DMS79 (cell line): ENCODE measurements at regions not wholly inside any gene's neighbourhood (a gene's known extent, or its start where the extent isn't known, plus 50 kb on each side); places are given as distances from the start of the nearest gene placed in this dataset.
A peak's percentile ranks its signal among the peaks of the same experiment; 100 is the strongest.

Source experiments
- DNase-seq: peaks from one replicate; lab custom pipeline; 2025; lab: John Stamatoyannopoulos, UW

GRCh38 chr3:94179059-94179458 lies 116.2 kb downstream of the NSUN3 start:
- peak; percentile 32 for DNase-seq

GRCh38 chr3:94183551-94183950 lies 120.7 kb downstream of the NSUN3 start:
- no peak for DNase-seq

- no peak for DNase-seq
Observed at GRCh38 chr3:94184781-94185180, 121.9 kb downstream of the NSUN3 start.

GRCh38 chr3:94185753-94186152 lies 122.9 kb downstream of the NSUN3 start:
- no peak for DNase-seq

- no peak for DNase-seq
Observed at GRCh38 chr3:94187697-94188096, 124.8 kb downstream of the NSUN3 start.

- no peak for DNase-seq
Observed at GRCh38 chr3:94195381-94195780, 132.5 kb downstream of the NSUN3 start.

GRCh38 chr3:94206291-94206690 lies 143.4 kb downstream of the NSUN3 start:
- DNase-seq, result no peak

GRCh38 chr3:94210256-94210655 lies 147.4 kb downstream of the NSUN3 start:
- DNase-seq, result no peak

GRCh38 chr3:94217406-94217805 lies 154.5 kb downstream of the NSUN3 start:
- no peak for DNase-seq

- DNase-seq, result no peak
Observed at GRCh38 chr3:94220426-94220825, 157.6 kb downstream of the NSUN3 start.

- no peak for DNase-seq
Observed at GRCh38 chr3:94221829-94222228, 159.0 kb downstream of the NSUN3 start.

- DNase-seq, result no peak
Observed at GRCh38 chr3:94225148-94225865, 162.4 kb downstream of the NSUN3 start.

- DNase-seq, result no peak
Observed at GRCh38 chr3:94226078-94226477, 163.2 kb downstream of the NSUN3 start.

GRCh38 chr3:94232921-94233320 lies 170.1 kb downstream of the NSUN3 start:
- DNase-seq, result no peak

GRCh38 chr3:94234177-94234788 lies 171.4 kb downstream of the NSUN3 start:
- DNase-seq, result no peak

- DNase-seq, result no peak
Observed at GRCh38 chr3:94241986-94242385, 179.1 kb downstream of the NSUN3 start.

GRCh38 chr3:94246171-94246570 lies 183.3 kb downstream of the NSUN3 start:
- no peak for DNase-seq

GRCh38 chr3:94248042-94248441 lies 185.2 kb downstream of the NSUN3 start:
- no peak for DNase-seq

- DNase-seq, result no peak
Observed at GRCh38 chr3:94249491-94250079, 186.7 kb downstream of the NSUN3 start.

GRCh38 chr3:94251566-94251965 lies 188.7 kb downstream of the NSUN3 start:
- DNase-seq, result no peak

GRCh38 chr3:94252316-94252715 lies 189.5 kb downstream of the NSUN3 start:
- DNase-seq, result no peak

GRCh38 chr3:94256888-94257813 lies 194.3 kb downstream of the NSUN3 start:
- no peak for DNase-seq
